ENCODE measurements at regions not wholly inside any gene's neighbourhood (a gene's known extent, or its start where the extent isn't known, plus 50 kb on each side); places are given as distances from the start of the nearest gene placed in this dataset.
"Not testable (repeated sequence)": the region's sequence is repeated elsewhere in the genome, so short reads cannot be mapped to it uniquely, and the experiment has no call there.

GRCh38 chr7:152579070-152579469 is 96.9 kb downstream of the XRCC2 start:
- CTCF ChIA-PET, result no interaction called here

GRCh38 chr7:152577339-152577738 is 98.6 kb downstream of the XRCC2 start:
- intact Hi-C loops (cut with micrococcal nuclease; ENCODE audit: unreplicated experiment), result no loop called here
- Histone ChIP-seq H3K4me1 (replicated peaks; ENCODE audit: insufficient read depth) (no peaks in the 10 kb centered on the region), H3K36me3 (ENCODE audit: low read depth) (no peaks in the 10 kb centered on the region), H4K20me1 (ENCODE audit: insufficient read depth) (no peaks in the 10 kb centered on the region), H2AFZ (no peak overlapping the region), H3K79me2 (ENCODE audit: low read depth) (no peaks in the 10 kb centered on the region), H3K9me3 (ENCODE audit: insufficient read depth, low read depth) (no peaks in the 10 kb centered on the region), H3F3A (ENCODE audit: insufficient read depth, low read depth) (no peaks in the 10 kb centered on the region), H3K4me2 (no peak overlapping the region), H3K27ac (no peak overlapping the region), H3K27me3 (ENCODE audit: insufficient read depth, low read depth) (no peaks in the 10 kb centered on the region), H3K4me3 (no peak overlapping the region), H3K9me2 (ENCODE audit: insufficient read depth) (no peaks in the 10 kb centered on the region)
- ChIA-PET CTCF (no interaction called here), POLR2A (ENCODE audit: unreplicated experiment) (no interaction called here)
- TF ChIP-seq, protein P1, sequence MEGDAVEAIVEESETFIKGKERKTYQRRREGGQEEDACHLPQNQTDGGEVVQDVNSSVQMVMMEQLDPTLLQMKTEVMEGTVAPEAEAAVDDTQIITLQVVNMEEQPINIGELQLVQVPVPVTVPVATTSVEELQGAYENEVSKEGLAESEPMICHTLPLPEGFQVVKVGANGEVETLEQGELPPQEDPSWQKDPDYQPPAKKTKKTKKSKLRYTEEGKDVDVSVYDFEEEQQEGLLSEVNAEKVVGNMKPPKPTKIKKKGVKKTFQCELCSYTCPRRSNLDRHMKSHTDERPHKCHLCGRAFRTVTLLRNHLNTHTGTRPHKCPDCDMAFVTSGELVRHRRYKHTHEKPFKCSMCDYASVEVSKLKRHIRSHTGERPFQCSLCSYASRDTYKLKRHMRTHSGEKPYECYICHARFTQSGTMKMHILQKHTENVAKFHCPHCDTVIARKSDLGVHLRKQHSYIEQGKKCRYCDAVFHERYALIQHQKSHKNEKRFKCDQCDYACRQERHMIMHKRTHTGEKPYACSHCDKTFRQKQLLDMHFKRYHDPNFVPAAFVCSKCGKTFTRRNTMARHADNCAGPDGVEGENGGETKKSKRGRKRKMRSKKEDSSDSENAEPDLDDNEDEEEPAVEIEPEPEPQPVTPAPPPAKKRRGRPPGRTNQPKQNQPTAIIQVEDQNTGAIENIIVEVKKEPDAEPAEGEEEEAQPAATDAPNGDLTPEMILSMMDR (conservative IDR thresholded peaks at IDR 0.05), result no peak
- no peak for TF ChIP-seq EZH2 (IDR thresholded peaks at IDR 0.05; ENCODE audit: low read depth)
- no peak for DNase-seq
- BruUV-seq (replicated peaks), result no TSS peak

More at GRCh38 chr7:152579070-152579469, 96.9 kb downstream of the XRCC2 start:
- no peak for DNase-seq
- no peaks in the 10 kb centered on the region for H4K20me1 ChIP-seq (ENCODE audit: insufficient read depth)
- BruUV-seq (replicated peaks), result no TSS peak
- no peak for TF ChIP-seq EZH2 (IDR thresholded peaks at IDR 0.05; ENCODE audit: low read depth)
- TF ChIP-seq, protein P1 (conservative IDR thresholded peaks at IDR 0.05), result no peak
- intact Hi-C loops (cut with micrococcal nuclease; ENCODE audit: unreplicated experiment), result no loop called here
- H3K27me3 ChIP-seq (ENCODE audit: insufficient read depth, low read depth), result no peaks in the 10 kb centered on the region
- no peak overlapping the region for H3K4me3 ChIP-seq
- no peaks in the 10 kb centered on the region for H3K79me2 ChIP-seq (ENCODE audit: low read depth)
- POLR2A ChIA-PET (ENCODE audit: unreplicated experiment), result interaction anchor here (0.7 kb wide), 1 partner anchor 87 kb away, joined by 13 read pairs; no protein-coding TSS in a partner anchor
- H3K9me3 ChIP-seq (ENCODE audit: insufficient read depth, low read depth), result no peaks in the 10 kb centered on the region
- no peak overlapping the region for H3K4me2 ChIP-seq
- no peaks in the 10 kb centered on the region for H3K4me1 ChIP-seq (replicated peaks; ENCODE audit: insufficient read depth)
- H3K27ac ChIP-seq, result no peak overlapping the region
- no peak overlapping the region for H2AFZ ChIP-seq
- H3K9me2 ChIP-seq (ENCODE audit: insufficient read depth), result no peaks in the 10 kb centered on the region
- no peaks in the 10 kb centered on the region for H3F3A ChIP-seq (ENCODE audit: insufficient read depth, low read depth)
- H3K36me3 ChIP-seq (ENCODE audit: low read depth), result no peaks in the 10 kb centered on the region

GRCh38 chr7:152574892-152575548 is 100.9 kb downstream of the XRCC2 start:
- CTCF ChIA-PET, result no interaction called here
- no TSS peak for BruUV-seq (replicated peaks)
- peak in 1 of 2 experiments; percentile 26 for DNase-seq
- H3K4me3 ChIP-seq, result no peak overlapping the region
- H4K20me1 ChIP-seq (ENCODE audit: insufficient read depth), result no peaks in the 10 kb centered on the region
- H3K9me2 ChIP-seq (ENCODE audit: insufficient read depth), result no peaks in the 10 kb centered on the region
- no peaks in the 10 kb centered on the region for H3K36me3 ChIP-seq (ENCODE audit: low read depth)
- H3K27ac ChIP-seq, result no peak overlapping the region
- no peaks in the 10 kb centered on the region for H3K4me1 ChIP-seq (replicated peaks; ENCODE audit: insufficient read depth)
- no peak overlapping the region for H2AFZ ChIP-seq
- POLR2A ChIA-PET (ENCODE audit: unreplicated experiment), result no interaction called here
- intact Hi-C loops (cut with micrococcal nuclease; ENCODE audit: unreplicated experiment), result no loop called here
- no peak overlapping the region for H3K4me2 ChIP-seq
- TF ChIP-seq, protein P1 (conservative IDR thresholded peaks at IDR 0.05), result no peak
- TF ChIP-seq EZH2 (IDR thresholded peaks at IDR 0.05; ENCODE audit: low read depth), result no peak
- no peaks in the 10 kb centered on the region for H3K79me2 ChIP-seq (ENCODE audit: low read depth)
- H3K27me3 ChIP-seq (ENCODE audit: insufficient read depth, low read depth), result no peaks in the 10 kb centered on the region
- H3K9me3 ChIP-seq (ENCODE audit: insufficient read depth, low read depth), result no peaks in the 10 kb centered on the region
- H3F3A ChIP-seq (ENCODE audit: insufficient read depth, low read depth), result no peaks in the 10 kb centered on the region

GRCh38 chr7:152573186-152573585 is 102.8 kb downstream of the XRCC2 start:
- H3K4me3 ChIP-seq; H3F3A ChIP-seq (ENCODE audit: insufficient read depth, low read depth); H3K27ac ChIP-seq; DNase-seq; H3K4me2 ChIP-seq; H3K9me2 ChIP-seq (ENCODE audit: insufficient read depth); BruUV-seq (replicated peaks); H2AFZ ChIP-seq; CTCF ChIA-PET; H3K27me3 ChIP-seq (ENCODE audit: insufficient read depth, low read depth); POLR2A ChIA-PET (ENCODE audit: unreplicated experiment); H3K4me1 ChIP-seq (replicated peaks; ENCODE audit: insufficient read depth); H3K9me3 ChIP-seq (ENCODE audit: insufficient read depth, low read depth); H3K36me3 ChIP-seq (ENCODE audit: low read depth); intact Hi-C loops (cut with micrococcal nuclease; ENCODE audit: unreplicated experiment); H4K20me1 ChIP-seq (ENCODE audit: insufficient read depth); H3K79me2 ChIP-seq (ENCODE audit: low read depth): not testable (repeated sequence)
